Right hindlimb (tissue), 1 donor: ENCODE measurements at regions not wholly inside any gene's neighbourhood (a gene's known extent, or its start where the extent isn't known, plus 50 kb on each side); places are given as distances from the start of the nearest gene placed in this dataset.
"Not testable (repeated sequence)": the region's sequence is repeated elsewhere in the genome, so short reads cannot be mapped to it uniquely, and the experiment has no call there.

ENCODE experiments used
- DNase-seq: peaks from one replicate; pipeline ENCODE4 v3.0.0-alpha.2; 2018

DNA sequence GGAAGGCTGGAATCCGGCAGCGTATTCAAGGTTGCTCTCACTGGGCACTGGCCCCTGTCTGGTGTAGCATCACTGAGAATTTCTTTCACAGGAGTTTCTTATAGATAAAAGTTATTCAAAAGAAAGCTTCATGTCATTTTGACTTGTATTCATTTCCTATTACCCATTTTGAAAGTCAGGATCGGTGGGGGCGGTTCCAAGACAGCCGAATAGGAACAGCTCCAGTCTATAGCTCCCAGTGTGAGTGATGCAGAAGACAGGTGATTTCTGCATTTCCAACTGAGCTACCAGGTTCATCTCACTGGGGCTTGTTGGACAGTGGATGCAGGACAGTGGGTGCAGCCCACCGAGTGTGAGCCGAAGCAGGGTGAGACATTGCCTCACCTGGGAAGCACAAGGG, 51.5 kb upstream of the CDC42EP3 start:
- not testable (repeated sequence) for DNase-seq

DNA sequence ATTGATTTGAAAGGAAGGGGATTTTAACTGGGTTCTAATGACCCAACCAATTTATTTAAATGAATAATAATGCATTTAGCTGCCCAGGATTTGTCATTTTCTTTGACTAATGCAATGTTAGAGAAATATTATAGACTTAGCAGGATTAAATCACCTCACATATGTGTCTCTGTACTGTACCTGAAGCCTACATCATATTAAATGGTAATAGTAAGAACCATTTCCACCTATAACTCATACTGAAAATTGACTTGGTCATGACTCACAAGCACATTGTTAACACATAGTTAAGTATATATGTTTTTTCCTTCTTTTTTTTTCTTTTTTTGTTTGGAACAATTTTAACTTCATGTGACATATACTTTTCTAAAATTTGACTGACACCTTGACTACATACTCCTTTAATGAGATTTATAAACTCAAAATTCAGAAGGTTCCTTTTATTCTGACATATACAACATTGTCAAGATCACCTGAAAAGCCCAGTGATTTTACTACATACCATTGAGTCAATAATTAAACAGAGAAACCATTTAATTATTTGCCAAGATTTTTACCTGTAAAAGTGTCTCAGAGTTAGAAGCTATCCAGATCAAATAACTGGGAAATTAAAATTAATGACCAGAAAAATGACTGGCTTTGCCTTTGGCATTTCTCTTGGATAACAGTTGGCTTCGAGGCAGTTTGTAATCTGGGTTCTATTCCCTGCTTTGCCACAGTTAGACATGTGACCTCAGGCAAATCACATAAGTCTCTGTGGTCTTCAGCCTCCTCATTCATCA, 58.8 kb upstream of the CDC42EP3 start:
- no peak for DNase-seq

DNA sequence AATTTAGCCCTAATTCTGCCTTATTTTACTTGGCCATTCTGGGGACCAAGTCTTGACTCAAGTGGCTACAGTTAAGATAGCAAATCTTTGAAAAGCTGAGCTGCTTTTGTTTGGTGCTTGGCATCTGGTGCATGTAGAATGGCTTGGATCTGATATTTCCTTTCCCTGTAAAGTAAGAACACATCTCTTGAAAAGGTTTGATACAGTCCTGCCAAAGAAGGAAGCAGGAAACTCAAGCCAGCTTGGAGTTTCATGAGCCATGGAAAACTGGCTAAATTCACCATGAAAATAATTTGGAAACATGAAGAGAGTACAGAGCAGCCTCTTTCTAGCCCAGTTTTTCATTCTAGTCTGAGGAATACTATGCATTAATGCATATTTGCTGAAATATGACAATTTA, 61.0 kb upstream of the CDC42EP3 start:
- DNase-seq: not testable (repeated sequence)

DNA sequence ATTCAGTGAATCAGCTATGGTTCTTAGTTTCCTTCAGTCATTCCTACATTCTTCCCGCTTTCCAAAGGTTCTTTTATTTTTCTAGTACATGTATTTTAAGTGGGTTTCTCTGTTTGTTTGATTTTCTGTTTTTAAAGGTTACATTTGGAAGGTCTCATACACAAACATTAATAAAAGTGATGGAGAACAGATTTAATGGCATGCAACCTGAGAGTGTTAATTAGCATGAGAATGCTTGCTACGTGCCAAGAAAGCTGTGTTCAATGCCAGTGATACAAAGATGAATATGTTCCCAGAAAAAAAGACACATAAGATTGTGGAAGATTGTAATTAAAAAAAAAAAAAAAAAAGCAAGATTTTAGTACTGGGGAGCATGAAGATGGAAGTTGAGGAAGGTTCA, 61.8 kb upstream of the CDC42EP3 start:
- no peak for DNase-seq

DNA sequence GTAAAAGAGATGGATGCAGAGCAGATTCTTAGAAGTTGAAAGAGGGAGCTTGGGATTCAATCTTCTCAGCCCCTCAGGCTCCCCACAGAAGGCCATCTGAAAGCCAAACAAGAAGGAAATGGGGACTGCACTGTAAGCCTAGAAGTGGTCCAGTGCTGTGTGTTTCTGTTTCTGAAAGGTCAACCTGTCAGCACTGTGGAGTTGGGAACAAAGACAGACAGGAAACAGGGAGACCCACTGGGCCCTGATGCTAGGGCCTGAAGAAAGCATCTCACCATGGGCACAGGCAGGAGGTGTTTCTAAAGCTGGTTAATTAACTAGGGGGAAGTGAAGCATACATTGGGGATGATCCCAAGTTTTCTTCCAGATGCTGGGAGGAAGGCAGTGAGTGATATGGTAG, 62.5 kb upstream of the CDC42EP3 start:
- DNase-seq: not testable (repeated sequence)

DNA sequence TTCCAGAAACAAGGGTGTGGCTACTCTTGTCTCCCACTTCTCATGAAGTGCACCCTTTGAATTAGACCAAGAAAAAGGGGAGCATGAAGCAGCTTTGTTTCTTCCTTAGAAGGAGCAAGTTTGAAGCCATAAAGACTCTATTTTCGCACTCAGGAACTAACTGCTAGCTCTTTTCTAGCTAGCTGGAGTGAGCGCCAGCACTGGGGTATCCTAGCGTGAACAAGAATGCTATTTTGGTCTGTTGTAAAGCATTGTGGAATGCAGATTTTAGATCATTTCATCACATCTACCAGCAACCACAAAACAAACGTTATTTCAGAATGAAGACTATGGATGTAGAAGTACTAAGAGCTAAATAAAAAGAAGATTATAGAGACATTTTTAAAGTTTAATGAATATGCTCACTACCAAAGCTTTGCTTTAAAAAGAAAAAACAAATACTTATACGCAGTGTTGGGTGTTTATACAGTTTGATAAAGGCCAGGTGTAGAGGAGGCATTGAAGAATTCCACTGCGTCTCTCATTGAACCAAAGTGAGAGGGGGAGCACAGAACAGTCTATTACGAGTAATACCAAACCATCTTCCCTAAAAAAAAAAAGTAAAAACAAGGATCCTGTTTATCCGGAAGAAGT, 63.6 kb upstream of the CDC42EP3 start:
- not testable (repeated sequence) for DNase-seq

DNA sequence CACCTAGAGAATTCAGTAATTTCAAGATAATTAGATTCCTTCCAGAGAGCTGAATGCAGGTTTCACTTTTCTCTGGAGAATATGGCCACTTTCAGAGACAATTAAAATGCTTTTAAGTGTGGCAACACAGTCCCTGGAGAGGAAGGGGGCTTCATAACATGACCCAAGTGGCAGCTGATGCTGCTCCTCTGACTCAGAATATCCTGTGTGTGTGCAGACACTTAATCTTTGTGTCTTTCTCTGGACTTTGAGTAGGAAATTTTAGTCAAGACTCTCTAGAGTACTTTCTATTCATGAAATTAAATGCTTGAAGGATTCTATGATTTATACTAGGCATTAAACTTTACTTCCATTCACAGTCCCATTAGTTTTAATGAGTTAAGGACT, 64.1 kb upstream of the CDC42EP3 start:
- not testable (repeated sequence) for DNase-seq

DNA sequence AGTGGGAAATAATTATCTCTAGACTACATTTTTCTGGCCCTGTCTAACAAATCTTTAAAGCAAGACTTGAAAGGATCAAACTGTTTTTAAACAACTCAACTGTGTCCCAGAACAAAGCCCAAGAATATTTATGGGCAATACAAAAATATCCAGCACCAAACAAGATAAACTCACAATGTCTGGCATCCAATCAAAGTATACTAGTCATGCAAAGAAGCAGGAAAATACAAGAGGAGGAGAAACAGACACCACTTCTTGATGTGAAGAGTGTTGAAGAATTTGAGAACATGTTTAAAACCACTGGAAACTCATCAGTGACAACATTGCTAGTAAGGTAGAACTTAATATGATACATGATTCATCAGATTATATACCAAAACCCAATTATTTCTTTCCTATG, 66.1 kb upstream of the CDC42EP3 start:
- DNase-seq: no peak

DNA sequence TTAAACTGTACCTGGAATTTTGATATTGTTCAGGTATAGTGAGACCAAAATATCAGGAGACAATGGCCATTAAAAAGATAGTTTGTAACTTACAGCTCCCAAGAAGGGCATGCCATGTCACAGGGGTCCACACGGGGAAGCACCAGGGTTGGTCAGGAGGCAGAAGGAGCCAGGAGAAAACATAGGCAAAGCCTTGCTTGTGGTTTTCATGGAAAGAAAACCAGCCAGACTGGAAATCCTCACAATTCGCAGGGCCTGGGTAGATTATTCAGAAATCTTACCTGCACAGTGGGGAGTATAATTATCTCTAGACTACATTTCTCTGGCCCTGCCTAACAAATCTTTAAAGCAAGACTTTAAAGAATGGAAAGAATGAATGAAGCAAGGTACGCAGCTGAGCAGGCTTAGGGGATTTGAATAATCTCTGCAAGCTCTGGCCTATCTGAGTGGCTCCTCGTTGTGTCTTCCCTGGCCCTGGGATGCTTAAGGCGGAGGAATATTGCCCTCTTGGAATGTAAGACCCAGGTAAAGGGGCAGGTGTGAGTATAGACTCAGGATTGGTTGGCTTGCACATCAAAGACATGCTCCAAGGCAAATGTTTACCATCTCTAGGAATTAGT, 66.9 kb upstream of the CDC42EP3 start:
- DNase-seq: no peak

DNA sequence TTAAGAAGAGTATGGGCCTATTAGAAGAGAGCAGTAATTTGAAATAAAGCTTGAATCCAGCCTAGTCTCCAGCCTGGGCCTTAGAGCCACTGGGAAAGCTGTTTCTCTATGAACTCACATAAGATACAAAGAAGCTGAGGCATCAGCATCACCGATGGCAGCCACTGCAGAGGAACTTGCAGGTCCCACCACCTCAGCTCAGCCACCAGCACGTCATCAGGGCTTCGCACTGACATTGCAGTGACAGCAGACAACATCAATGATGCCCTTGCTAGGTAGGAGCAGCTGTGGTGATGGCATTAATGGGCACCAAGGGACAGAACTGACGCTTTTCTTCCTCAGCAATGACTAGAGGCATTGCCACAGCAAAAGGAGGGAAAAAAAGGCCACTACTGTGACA, 67.7 kb upstream of the CDC42EP3 start:
- no peak for DNase-seq

DNA sequence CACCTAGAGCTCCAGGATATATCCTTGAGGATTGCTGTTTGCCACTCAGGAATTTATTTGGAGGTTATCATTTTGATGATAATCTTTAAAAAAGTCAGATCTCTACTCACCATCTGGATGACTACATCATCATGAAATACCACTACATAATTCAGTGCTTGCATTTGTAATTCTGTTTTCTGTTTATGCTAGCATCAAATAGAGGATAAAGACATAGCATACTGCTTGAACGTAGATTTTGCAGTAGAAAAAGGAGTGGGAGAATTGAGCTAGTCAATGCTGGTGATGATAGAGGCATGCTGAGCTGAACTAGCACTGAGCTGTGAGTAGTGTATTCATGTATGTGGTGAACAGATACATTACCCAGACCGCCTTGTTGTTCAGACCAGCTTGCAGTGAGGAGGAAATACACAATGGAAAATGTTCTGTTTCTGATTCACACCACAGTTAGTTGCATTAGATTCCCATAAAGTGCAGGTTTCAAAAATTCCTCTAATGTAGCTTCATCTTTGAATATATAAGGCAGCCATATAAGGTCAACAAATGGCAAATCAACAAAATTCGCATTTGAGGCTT, 68.8 kb upstream of the CDC42EP3 start:
- no peak for DNase-seq

DNA sequence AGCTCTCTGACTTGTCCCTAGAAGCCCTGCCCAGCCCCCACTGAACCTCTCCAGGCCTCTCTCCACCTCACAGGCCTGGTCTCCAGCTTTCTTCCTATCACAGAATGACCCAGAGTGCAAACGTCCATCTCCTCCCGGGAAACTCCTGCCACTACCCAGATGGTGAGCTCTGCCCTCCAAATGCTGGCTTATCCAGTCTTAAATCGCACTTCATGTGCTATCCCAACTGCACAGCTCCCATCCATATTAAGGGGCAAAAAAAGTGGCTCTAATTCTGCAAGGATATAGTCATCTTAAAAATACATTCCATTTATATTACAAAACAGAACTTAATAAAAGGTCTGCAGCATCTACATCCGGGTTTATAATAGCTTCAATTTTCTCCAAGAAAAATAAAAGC, 70.8 kb upstream of the CDC42EP3 start:
- no peak for DNase-seq

DNA sequence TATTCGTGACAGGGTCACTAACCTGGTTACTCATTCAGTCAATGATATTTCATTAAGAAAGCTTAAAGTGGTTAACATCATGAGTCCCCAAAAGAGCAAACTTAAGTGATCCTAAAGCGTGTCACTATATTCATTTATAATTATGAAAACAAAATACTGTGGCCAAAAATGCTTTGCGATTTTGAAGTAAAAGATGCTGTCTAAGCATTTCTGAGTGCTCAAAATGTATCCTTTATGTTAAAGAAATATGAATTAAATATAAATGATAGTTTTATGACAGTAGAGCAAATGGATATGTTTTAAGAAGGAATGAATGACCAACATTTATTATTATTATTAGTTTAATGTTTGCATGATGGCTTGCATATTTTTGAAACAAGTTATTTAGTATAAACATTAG, 72.6 kb upstream of the CDC42EP3 start:
- DNase-seq: no peak

DNA sequence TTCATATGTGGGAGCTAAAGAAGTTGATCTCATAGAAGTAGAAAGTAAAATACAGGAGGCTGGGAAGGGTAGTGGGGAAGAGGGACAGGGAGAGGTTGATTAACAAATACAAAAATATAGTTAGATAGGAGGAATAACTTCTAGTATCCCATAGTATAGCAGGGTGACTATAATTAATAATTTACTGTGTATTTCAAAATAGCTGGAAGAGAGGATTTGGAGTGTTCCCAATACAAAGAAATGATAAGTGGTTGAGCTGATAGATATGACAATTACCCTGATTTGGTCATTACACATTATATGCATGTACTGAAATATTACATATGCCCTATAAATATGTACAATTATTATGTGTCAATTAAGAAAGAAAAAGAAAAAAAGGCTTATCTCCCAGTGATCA, 73.5 kb upstream of the CDC42EP3 start:
- not testable (repeated sequence) for DNase-seq

DNA sequence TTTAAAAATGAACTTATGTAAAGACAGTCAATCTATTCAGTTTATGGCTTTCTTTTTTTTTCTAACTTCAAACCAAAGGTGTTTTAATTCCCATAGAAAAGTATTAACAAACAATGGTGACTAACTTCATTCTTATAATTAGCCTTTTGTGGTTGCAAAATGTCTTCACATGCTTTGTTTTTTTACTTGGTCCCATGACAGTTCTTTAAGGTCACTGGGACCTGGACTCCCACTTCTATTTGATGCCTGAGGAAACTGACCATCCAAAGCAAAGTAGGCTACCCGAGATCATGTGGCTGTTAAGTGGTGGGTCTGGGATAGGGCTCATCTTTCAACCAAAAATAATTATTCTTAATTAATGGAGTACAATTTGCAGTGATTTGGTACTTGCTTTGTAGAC, 74.6 kb upstream of the CDC42EP3 start:
- DNase-seq: not testable (repeated sequence)

DNA sequence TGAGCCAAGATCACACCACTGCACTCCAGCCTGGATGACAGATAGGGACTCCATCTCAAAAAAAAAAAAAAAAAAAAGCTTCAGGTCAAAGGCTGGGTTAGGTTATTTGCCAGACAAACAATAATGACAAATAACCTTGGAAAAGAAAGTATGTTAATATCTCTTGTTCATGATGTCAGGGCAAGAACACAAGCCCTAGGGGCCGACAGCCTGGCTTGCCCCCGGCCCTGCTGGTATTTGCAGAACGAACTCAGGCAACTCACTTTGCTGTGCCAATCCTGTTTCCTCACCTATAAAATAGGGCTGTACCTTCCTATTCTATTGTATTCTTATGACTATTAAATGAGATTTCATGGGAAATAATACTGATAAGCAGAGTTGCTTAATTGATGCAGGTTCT, 75.4 kb upstream of the CDC42EP3 start:
- DNase-seq: no peak

DNA sequence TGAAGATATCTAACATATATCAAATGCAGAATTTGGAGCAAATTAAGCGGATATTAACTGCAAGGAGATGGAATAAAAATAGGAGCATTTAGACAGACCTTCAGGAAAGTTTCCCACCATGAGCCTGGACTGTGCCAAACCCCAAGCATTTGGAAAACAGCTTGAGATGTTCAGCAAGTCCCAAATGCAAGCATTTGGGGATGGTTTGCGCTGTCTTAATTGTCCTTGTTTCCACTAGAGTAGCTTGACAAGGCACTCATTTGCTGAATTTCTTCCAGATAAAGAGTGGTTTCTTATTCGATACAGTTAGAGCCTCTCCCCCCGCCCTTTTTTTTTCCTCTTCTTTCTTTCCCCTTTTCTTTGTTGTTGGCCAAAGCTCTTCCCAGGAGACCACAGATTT, 77.1 kb upstream of the CDC42EP3 start:
- peak; percentile 42 for DNase-seq

DNA sequence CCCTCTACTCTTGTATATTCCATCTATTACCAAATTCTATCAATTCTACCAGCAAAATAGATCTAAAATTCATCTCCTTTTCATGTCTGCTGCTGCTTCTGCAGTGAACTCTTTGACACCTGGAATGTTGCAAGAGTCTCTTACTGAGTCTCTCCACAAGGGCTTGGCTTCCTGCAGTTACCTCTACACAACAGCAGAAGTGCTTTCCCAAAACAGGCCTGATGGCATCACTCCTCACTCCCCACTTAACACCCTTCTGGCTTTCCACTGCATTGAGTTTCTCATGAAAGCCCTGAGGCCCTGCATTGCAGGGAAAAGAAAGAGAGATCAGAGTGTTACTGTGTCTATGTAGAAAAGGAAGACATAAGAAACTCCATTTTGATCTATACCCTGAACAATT, 78.8 kb upstream of the CDC42EP3 start:
- not testable (repeated sequence) for DNase-seq

DNA sequence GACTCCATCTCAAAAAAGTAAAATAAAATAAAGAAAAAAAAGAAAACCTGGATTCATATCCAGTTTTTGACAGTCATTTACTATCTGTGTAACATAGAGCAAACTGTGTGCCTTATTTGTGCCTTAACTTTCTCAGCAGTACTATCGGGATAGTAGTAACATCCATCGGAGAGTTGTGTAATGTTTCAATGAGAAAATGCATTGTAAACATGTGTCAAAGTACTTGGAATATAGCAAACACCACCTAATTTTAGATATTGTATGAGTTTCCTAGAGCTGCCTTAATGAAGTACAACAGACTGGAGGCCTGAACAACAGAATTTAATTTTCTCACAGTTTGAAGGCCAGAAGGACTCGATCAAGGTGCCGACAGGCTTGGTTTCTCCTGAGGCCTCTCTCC, 81.3 kb upstream of the CDC42EP3 start:
- DNase-seq: no peak

DNA sequence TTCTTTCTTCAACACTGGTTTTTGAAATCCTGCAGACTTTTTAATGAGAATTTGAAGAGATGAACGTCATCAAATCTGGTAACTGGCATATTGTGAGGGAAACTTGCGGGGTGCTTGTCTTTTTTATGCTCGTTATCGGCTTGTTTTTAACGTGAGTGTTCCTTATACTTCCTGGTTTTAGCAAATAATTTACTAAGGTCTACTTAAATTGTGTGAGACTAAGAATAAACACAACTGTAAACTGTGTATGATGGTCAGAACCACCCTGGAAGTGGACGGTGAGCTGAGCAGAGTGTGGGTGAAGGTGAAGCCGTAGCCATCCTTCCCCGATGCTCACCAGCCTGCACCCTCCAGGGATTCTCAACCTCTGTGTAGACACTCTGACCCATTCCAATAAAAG, 82.3 kb upstream of the CDC42EP3 start:
- DNase-seq: no peak

DNA sequence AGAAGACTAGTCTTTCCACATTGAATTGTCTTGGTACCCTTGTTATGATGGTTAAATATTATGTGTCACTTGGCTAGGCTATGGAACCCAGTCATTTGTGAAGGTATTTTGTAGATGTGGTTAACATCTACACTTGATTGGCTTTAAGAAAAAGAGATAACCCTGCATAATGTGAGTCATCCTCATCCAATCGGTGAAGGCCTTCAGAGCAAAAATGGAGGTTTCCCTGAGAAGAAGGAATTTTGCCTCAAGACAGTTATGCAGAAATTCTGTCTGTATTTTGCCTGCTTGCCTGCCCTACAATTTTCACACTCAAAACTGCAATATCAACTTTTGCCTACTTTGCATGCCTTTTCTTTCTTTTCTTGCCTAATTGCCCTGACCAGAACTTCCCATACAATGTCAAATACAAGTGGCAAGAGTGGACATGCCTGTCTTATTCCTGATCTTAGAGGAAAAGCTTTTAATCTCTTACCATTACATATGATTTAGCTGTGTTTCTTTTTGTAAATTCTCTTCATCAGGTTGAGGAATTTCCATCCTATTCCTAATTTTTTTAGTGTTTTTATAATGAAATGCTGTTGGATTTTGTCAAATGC, 84.6 kb upstream of the CDC42EP3 start:
- not testable (repeated sequence) for DNase-seq

DNA sequence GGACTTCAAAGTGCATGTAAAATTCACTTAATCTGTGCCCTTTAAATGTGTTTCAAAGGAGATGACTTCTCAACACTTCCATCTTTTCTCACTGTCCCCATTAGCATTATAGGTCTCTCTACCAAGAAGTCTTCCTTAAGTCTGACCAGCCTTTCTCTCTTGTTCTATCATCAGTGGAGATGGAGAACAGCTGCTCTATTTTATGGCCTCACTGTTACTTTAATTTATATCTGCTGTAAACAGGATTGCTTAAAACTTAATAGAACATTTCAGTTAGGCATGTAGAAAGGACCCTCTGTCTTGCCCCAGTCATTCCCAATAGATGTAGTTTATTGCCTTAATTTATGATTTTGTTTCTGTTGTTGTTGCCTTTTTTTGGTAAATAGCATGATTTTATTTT, 86.0 kb upstream of the CDC42EP3 start:
- DNase-seq: not testable (repeated sequence)

DNA sequence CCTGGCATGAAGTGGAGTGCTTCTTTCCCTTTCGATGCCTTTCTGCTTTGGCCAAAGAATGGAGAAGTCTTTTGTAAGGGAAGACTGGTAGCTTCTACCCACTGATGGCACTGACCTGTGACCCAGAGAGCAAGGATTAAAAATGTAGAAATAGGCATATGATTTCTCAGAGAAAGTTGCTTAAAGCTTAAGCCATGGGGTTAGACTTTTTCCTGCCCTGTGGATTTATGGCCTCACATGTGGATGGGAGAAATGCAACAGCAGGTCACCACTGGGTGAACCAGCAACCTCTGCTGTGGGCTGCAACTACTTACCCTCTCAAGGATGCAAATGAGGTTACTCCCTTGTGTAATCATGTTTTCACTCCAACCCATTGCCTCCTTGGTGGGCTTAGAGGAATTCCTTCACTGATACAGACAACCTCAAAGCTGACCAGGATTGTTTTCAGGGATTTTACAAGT, 86.7 kb upstream of the CDC42EP3 start:
- DNase-seq: not testable (repeated sequence)
